ENCODE measurements at regions not wholly inside any gene's neighbourhood (a gene's known extent, or its start where the extent isn't known, plus 50 kb on each side); places are given as distances from the start of the nearest gene placed in this dataset.

DNA sequence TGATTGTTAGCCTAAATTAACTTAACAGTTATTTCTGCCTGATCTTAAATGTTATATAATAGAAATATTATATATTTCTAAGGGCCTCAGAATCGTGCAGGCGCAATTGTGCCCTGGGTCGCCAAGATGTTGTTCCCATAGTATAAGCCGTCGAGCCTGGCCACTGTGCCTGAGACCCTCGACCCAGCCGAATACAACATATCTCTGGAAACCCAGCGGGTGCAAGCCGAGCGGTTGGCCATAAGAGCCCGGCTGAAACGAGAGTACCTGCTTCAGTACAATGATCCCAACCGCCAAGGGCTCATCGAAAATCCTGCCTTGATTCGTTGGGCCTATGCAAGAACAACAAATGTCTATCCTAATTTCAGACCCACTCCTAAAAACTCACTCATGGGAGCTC is 549.8 kb downstream of the KCTD8 start:
- no peak overlapping the region for H3K4me3 ChIP-seq
- H3K27me3 ChIP-seq (replicated peaks) = no peaks in the 10 kb centered on the region
- no peak for DNase-seq (ENCODE audit: low read depth in 1 of 2, low spot score in 2 of 2)
- H3K36me3 ChIP-seq = no peaks in the 10 kb centered on the region
- H3K27ac ChIP-seq = no peak overlapping the region
- H3K4me1 ChIP-seq (replicated peaks) = no peaks in the 10 kb centered on the region
- no peaks in the 10 kb centered on the region for H3K9me3 ChIP-seq (replicated peaks)

DNA sequence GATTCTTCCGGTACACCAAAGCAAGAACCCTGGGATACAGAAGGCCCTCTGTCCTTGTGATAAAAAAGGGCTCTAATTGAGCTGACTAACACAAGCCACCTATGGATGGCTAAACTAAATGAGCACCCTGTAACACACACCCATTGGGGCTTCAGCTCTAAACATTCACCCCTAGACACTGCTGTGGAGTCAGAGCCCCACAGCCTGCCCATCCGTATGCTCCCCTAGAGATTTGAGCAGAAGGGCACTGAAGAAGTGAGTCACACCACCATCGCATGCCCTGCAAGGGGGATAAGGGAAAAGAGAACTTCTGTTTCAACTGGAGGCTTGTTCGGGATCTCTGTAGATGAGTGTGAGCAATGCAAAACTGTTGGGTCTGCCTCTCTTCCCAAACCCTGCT is 545.2 kb downstream of the KCTD8 start:
- Histone ChIP-seq H3K36me3 (no peaks in the 10 kb centered on the region), H3K4me3 (no peak overlapping the region), H3K27ac (no peak overlapping the region), H3K4me1 (replicated peaks) (no peaks in the 10 kb centered on the region), H3K9me3 (replicated peaks) (no peaks in the 10 kb centered on the region), H3K27me3 (replicated peaks) (no peaks in the 10 kb centered on the region)
- no peak for DNase-seq (ENCODE audit: low read depth in 1 of 2, low spot score in 2 of 2)

DNA sequence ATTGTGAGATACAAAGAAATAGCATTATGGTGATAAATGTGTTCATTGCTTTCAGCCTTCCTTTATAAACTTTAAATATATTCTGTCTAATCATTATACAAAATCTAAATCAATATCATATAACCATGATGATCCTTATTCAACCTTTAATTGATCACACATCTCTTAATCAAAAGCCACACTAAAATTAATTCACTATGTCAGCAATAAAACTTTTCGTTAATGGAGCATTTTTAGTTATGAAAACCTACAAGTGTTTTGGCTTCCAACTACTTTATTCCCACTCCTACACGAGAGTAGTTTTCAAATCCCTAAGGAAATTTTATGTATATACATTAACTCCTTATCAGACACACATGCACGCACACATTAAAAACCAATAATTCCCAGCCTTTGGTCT is 530.2 kb downstream of the KCTD8 start:
- Histone ChIP-seq H3K36me3 (no peaks in the 10 kb centered on the region), H3K9me3 (replicated peaks) (no peaks in the 10 kb centered on the region), H3K4me1 (replicated peaks) (no peaks in the 10 kb centered on the region), H3K27me3 (replicated peaks) (no peaks in the 10 kb centered on the region), H3K4me3 (no peak overlapping the region), H3K27ac (no peak overlapping the region)
- no peak for DNase-seq (ENCODE audit: low read depth in 1 of 2, low spot score in 2 of 2)

DNA sequence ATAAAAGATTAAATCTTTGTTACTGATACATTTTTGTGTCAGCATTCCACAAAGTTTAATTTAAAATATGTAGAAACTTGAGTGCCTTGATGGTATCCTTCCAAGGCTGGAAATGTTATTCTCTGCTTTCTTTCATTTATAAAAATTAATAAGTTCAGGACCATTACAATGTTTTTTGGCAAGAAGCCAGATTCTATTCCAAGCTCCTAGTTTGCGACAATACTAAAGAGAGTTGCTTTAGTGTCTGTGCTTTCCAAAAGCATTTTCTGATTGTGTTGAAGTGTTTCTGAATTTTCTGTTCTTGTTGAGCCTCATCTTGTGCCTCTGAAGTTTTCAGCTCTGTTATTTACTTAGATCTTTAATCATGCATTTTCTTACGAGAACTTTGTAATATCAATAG is 516.2 kb downstream of the KCTD8 start:
- Histone ChIP-seq H3K27ac (no peak overlapping the region), H3K27me3 (replicated peaks) (no peaks in the 10 kb centered on the region), H3K4me1 (replicated peaks) (no peaks in the 10 kb centered on the region), H3K9me3 (replicated peaks) (no peaks in the 10 kb centered on the region), H3K4me3 (no peak overlapping the region), H3K36me3 (no peaks in the 10 kb centered on the region)
- DNase-seq (ENCODE audit: low read depth in 1 of 2, low spot score in 2 of 2) = no peak

DNA sequence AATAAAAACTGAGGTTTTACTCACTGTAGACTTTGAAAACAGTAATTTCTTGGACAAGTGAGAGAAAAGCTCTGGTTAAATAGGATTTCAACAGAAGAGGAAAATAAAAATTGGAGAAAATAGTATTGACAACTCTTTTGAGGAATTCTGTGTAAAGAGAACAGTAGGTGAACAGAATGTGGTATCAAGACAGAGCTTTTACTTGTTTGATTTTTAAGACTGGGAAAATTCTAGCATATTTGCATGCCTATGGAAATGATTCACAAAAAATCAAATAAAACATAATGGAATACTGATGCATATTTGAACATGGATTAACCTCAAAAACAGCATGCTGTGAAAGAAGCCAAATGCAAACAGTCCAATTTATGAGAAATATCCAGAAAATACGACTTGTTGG is 504.6 kb downstream of the KCTD8 start:
- no peaks in the 10 kb centered on the region for H3K27me3 ChIP-seq (replicated peaks)
- H3K36me3 ChIP-seq = no peaks in the 10 kb centered on the region
- DNase-seq (ENCODE audit: low read depth in 1 of 2, low spot score in 2 of 2) = no peak
- H3K4me1 ChIP-seq (replicated peaks) = no peaks in the 10 kb centered on the region
- H3K9me3 ChIP-seq (replicated peaks) = no peaks in the 10 kb centered on the region
- H3K27ac ChIP-seq = no peak overlapping the region
- H3K4me3 ChIP-seq = no peak overlapping the region

DNA sequence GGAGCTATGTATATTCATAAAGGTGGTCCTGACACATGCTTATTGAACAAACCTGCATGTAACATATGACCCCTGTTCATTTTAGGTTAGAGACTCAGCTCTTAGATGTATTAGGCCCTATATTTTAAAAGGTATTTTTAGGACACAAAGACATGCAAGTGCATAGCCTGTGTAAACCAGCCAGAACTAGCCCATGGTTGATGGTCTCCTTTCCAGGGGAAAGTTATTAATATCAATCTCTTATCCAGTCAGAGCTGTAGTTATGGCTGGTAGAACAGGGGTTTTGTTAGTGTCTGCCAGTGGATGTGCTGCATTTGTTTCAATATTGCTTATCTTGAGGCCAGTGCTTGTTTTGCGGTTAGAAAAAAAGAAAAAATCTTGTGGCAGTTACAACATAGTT is 488.6 kb downstream of the KCTD8 start:
- DNase-seq (ENCODE audit: low read depth in 1 of 2, low spot score in 2 of 2) = no peak
- H3K27ac ChIP-seq = no peak overlapping the region
- H3K27me3 ChIP-seq (replicated peaks) = no peaks in the 10 kb centered on the region
- H3K36me3 ChIP-seq = no peaks in the 10 kb centered on the region
- H3K9me3 ChIP-seq (replicated peaks) = no peaks in the 10 kb centered on the region
- H3K4me3 ChIP-seq = no peak overlapping the region
- H3K4me1 ChIP-seq (replicated peaks) = no peaks in the 10 kb centered on the region

DNA sequence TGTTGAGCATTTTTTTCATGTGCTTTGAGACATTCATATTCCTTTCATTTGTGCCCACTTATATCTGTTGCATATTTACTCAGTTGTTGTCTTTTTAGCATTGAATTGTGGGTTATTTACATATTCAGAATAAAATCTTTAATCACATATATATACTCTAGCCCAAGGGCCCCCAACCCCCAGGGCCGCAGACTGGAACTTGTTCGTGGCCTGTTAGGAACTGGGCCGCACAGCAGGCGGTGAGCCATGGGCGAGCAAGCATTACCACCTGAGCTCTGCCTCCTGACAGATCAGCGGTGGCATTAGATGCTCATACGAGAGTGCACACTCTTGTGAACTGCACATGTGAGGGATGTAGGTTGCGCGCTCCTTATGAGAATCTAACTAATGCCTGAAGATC is 480.6 kb downstream of the KCTD8 start:
- Histone ChIP-seq H3K36me3 (no peaks in the 10 kb centered on the region), H3K27me3 (replicated peaks) (no peaks in the 10 kb centered on the region), H3K9me3 (replicated peaks) (no peaks in the 10 kb centered on the region), H3K27ac (no peak overlapping the region), H3K4me3 (no peak overlapping the region), H3K4me1 (replicated peaks) (no peaks in the 10 kb centered on the region)
- DNase-seq (ENCODE audit: low read depth in 1 of 2, low spot score in 2 of 2) = no peak

DNA sequence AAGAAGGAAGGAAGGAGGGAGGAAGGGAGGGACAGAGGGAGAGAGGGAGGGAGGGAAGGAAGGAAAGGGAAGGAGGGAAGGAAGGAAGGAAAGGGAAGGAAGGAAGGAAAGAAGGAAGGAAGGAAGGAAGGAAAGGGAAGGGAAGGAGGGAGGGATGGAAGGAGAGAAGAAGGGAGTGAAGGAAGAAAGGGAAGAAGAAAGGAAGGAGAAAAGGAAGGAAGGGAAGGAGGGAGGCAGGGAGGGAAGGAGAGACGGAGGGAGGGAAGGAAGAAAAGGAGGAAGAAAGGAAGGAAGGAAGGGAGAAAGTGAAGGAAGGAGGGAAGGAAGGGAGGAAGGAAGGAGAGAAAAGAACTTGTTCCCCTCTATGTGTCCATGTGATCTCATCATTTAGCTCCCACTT is 465.0 kb downstream of the KCTD8 start:
- Histone ChIP-seq H3K27ac (no peak overlapping the region), H3K36me3 (no peaks in the 10 kb centered on the region)
- no peak for DNase-seq (ENCODE audit: low read depth in 1 of 2, low spot score in 2 of 2)

DNA sequence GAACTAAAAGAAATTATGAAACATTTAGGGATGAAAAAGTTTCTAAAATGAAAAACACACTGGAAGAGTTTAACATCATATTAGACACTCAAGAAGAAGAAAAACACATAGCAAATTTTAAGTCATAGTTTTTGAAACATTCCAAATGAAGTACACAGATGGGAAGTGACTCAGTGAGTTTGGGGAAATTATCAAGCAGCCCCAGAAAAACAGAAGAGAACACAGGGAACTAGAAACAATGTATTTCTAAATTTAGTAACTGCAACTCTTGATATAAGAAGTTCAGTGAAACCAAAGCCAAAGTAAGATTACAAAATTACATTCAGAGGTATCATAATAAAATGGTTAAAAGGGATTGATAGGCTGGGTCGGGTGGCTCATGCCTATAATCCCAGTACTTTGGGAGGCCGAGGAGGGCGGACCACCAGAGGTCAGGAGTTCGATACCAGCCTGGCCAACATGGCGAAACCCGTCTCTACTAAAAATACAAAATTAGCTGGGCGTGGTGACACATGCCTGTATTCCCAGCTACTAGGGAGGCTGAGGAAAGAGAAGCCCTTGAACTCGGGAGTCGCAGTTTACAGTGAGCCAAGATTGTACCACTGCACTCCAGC is 461.2 kb downstream of the KCTD8 start:
- no peak for DNase-seq (ENCODE audit: low read depth in 1 of 2, low spot score in 2 of 2)

More for the DNA sequence above, 465.0 kb downstream of the KCTD8 start:
- no peaks in the 10 kb centered on the region for H3K9me3 ChIP-seq (replicated peaks)
- H3K27me3 ChIP-seq (replicated peaks) = no peaks in the 10 kb centered on the region
- H3K4me1 ChIP-seq (replicated peaks) = no peaks in the 10 kb centered on the region
- no peak overlapping the region for H3K4me3 ChIP-seq

DNA sequence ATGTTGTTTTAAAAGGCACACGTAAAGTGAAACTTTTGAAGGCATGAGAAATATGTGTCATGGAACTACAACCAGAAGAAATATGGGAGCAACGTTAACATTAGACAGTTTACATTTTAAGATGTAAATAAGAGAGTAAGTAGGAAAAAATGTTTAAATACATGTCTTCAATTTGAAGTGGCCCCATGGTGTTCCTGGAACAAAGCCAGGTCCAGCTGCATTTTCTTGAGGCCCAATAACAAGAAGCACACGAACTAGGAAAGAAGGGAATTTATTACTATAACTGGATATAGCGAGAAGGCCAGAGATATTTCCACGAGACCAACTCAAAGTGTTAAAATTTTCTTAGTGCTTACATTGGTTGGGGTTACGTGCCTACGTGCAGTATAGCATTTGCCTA is 458.1 kb downstream of the KCTD8 start:
- Histone ChIP-seq H3K4me1 (replicated peaks) (no peaks in the 10 kb centered on the region), H3K9me3 (replicated peaks) (no peaks in the 10 kb centered on the region), H3K27me3 (replicated peaks) (no peaks in the 10 kb centered on the region), H3K4me3 (no peak overlapping the region), H3K27ac (no peak overlapping the region), H3K36me3 (no peaks in the 10 kb centered on the region)
- no peak for DNase-seq (ENCODE audit: low read depth in 1 of 2, low spot score in 2 of 2)

More for the DNA sequence above, 461.2 kb downstream of the KCTD8 start:
- no peaks in the 10 kb centered on the region for H3K27me3 ChIP-seq (replicated peaks)
- no peak overlapping the region for H3K4me3 ChIP-seq
- no peak overlapping the region for H3K27ac ChIP-seq
- no peaks in the 10 kb centered on the region for H3K9me3 ChIP-seq (replicated peaks)
- H3K36me3 ChIP-seq = no peaks in the 10 kb centered on the region
- H3K4me1 ChIP-seq (replicated peaks) = no peaks in the 10 kb centered on the region

DNA sequence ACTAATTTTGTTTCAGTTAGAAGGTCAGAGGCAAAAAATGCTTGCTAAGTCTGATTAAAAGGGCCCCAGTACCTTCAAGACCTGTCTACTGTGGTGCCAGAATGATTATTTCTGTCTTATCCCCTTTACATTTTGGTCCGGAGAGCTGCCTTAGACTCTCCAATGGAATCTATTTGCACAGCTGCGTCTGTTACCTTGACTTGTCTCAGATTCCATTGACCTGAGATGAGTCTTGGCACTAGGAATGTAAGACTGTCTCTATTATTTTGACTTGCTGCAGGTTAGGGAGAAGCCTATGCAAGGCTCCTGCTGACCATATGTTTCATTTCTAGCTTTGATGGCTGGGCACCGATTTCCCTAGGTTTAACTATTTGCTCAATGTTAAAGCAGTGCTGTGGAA is 457.6 kb downstream of the KCTD8 start:
- Histone ChIP-seq H3K9me3 (replicated peaks) (no peaks in the 10 kb centered on the region), H3K27ac (no peak overlapping the region), H3K27me3 (replicated peaks) (no peaks in the 10 kb centered on the region), H3K36me3 (no peaks in the 10 kb centered on the region), H3K4me1 (replicated peaks) (no peaks in the 10 kb centered on the region), H3K4me3 (no peak overlapping the region)
- no peak for DNase-seq (ENCODE audit: low read depth in 1 of 2, low spot score in 2 of 2)

DNA sequence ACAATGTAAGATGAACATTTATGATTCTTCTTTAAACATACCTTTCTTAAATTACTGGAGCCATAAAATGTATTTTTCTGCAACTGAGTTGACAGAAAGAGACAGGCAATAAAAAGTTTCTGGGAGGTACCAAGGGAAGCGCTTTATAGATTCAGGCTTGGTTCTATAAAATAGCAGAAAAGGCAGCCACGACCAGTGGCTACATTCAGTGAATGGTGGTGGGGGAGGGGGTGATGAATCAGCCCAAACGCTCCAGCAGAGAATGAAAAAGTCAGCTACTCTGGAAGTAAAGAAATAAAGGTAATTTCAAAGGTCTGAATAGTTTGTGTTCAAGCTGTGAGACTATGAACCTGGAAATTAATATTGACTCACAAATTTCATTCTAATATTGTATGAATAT is 456.1 kb downstream of the KCTD8 start:
- H3K4me3 ChIP-seq = no peak overlapping the region
- no peaks in the 10 kb centered on the region for H3K36me3 ChIP-seq
- no peaks in the 10 kb centered on the region for H3K9me3 ChIP-seq (replicated peaks)
- H3K4me1 ChIP-seq (replicated peaks) = no peaks in the 10 kb centered on the region
- H3K27me3 ChIP-seq (replicated peaks) = no peaks in the 10 kb centered on the region
- no peak overlapping the region for H3K27ac ChIP-seq
- no peak for DNase-seq (ENCODE audit: low read depth in 1 of 2, low spot score in 2 of 2)

DNA sequence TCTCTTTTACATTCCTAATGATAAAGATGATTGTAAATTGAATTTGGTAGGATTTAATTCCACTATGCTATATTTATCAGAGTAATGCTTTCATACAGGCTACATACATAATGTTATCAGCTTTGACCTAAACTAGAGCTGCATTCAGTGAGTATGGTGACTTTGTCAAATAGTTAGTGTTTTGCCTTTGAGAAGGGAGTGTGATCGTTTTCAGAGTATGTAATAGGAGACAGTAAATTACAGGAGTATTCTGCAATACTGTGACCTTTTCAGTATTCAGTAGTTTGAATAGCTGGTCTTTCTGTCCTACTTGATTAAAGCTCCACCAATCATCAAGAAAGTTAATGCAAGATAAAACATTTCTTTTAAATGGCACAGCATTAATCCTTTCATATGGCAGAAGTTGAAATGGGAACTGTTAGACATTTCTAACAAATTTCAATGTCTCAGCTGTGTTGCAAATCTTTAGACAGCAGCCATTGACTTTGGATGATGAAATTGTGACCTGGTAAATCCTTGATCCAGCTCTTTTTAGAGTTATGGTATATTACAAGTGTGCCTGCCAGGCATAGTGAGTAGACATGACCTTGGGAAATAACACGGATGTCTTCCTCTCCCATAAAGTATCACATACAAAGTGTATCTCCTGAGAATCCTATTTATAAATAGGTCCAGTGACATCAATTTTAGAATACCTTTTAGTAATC is 455.3 kb downstream of the KCTD8 start:
- H3K9me3 ChIP-seq (replicated peaks) = no peaks in the 10 kb centered on the region
- H3K27me3 ChIP-seq (replicated peaks) = no peaks in the 10 kb centered on the region
- H3K36me3 ChIP-seq = no peaks in the 10 kb centered on the region
- no peak for DNase-seq (ENCODE audit: low read depth in 1 of 2, low spot score in 2 of 2)
- H3K4me1 ChIP-seq (replicated peaks) = no peaks in the 10 kb centered on the region
- no peak overlapping the region for H3K4me3 ChIP-seq
- H3K27ac ChIP-seq = no peak overlapping the region

DNA sequence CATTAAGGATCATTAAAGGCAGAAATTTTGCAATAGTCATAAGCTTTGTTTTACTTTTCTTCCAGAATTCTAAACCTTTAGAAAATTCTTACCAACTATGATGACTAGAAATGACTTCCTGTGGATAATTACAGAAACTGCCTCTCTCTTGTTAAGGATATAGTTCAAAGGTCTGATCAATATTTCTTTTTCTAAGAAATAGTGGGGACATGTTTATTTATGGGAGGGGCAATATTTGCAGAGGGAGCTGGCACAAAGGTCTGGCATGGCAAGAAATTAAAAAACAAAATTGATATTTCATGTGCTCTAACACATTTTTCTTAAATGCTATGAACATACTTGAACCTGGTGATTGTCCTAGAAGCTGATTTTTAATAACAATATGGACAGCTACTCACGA is 448.9 kb downstream of the KCTD8 start:
- H3K36me3 ChIP-seq = no peaks in the 10 kb centered on the region
- H3K4me3 ChIP-seq = no peak overlapping the region
- H3K4me1 ChIP-seq (replicated peaks) = no peaks in the 10 kb centered on the region
- no peak for DNase-seq (ENCODE audit: low read depth in 1 of 2, low spot score in 2 of 2)
- H3K27me3 ChIP-seq (replicated peaks) = no peaks in the 10 kb centered on the region
- no peaks in the 10 kb centered on the region for H3K9me3 ChIP-seq (replicated peaks)
- no peak overlapping the region for H3K27ac ChIP-seq

DNA sequence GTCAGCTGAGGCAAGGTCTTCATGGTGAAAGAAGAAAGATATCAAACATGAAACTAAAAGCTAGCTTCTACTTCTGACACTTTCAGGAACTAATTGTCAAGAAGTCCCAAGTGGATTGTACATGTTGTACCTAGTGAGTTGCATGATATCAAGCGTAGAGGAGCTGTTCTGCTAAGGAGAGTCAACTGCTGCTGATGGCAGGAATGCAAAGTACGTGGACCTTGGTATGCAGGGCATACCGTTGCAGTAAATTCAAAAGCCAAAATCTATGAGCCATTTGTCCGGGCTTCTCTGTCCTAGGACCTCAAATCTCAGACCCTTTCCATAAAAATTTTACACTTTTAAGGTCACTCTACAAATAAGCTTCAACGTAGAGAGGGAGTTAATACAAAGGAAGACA is 446.2 kb downstream of the KCTD8 start:
- Histone ChIP-seq H3K27me3 (replicated peaks) (no peaks in the 10 kb centered on the region), H3K4me1 (replicated peaks) (no peaks in the 10 kb centered on the region), H3K36me3 (no peaks in the 10 kb centered on the region), H3K9me3 (replicated peaks) (no peaks in the 10 kb centered on the region), H3K4me3 (no peak overlapping the region), H3K27ac (no peak overlapping the region)
- DNase-seq (ENCODE audit: low read depth in 1 of 2, low spot score in 2 of 2) = no peak

All from SJSA1 (cell line).